GM18511 (cell line): ENCODE measurements at regions not wholly inside any gene's neighbourhood (a gene's known extent, or its start where the extent isn't known, plus 50 kb on each side); places are given as distances from the start of the nearest gene placed in this dataset.

Experiments
- ATAC-seq: cut with Tn5 transposase; IDR thresholded peaks from one replicate; pipeline ENCODE4 v1.9.1; 2021; ENCODE audit warnings: mild to moderate bottlenecking, moderate library complexity; ENCODE audit not compliant: unreplicated experiment

- ATAC-seq: no peak
These were observed 66.3 kb upstream of the FAM9C start for GRCh38 chrX:13110433-13111324.

- ATAC-seq: no peak
These were observed 65.4 kb upstream of the FAM9C start for GRCh38 chrX:13109817-13110216.

GRCh38 chrX:13103914-13104274, 59.5 kb upstream of the FAM9C start:
- ATAC-seq: no peak

- ATAC-seq: no peak
These were observed 58.9 kb upstream of the FAM9C start for GRCh38 chrX:13103188-13103913.

- no peak for ATAC-seq
These were observed 58.2 kb upstream of the FAM9C start for GRCh38 chrX:13102636-13103035.

- ATAC-seq: no peak
These were observed 57.2 kb upstream of the FAM9C start for GRCh38 chrX:13101441-13102139.

GRCh38 chrX:13099121-13099520, 54.7 kb upstream of the FAM9C start:
- ATAC-seq: no peak

- ATAC-seq: no peak
These were observed 52.3 kb upstream of the FAM9C start for GRCh38 chrX:13096728-13097127.

- no peak for ATAC-seq
These were observed 50.5 kb upstream of the FAM9C start for GRCh38 chrX:13094828-13095341.

- no peak for ATAC-seq
These were observed 50.0 kb upstream of the FAM9C start for GRCh38 chrX:13094374-13094773.
